PC-9 (cell line): ENCODE measurements at regions not wholly inside any gene's neighbourhood (a gene's known extent, or its start where the extent isn't known, plus 50 kb on each side); places are given as distances from the start of the nearest gene placed in this dataset.

Experiments
- CTCF ChIP-seq: fragments of 200-600 bp; sonication (generic); conservative IDR thresholded peaks from 2 replicates; pipeline ENCODE4 v1.6.1; 2017; ENCODE audit warnings: mixed run types, antibody characterized with exemption, mild to moderate bottlenecking, moderate library complexity
- EZH2 ChIP-seq: fragments of 200-600 bp; sonication (generic); IDR thresholded peaks from 2 replicates; pipeline ENCODE4 v1.8.0; 2017; ENCODE audit warnings: antibody characterized with exemption, low read depth

- TF ChIP-seq CTCF = peak; percentile 76
- no peak for TF ChIP-seq EZH2
These were observed 220.1 kb downstream of the PPP1R3A start for GRCh38 chr7:113698556-113699220.
